ENCODE measurements at regions not wholly inside any gene's neighbourhood (a gene's known extent, or its start where the extent isn't known, plus 50 kb on each side); places are given as distances from the start of the nearest gene placed in this dataset.

DNA sequence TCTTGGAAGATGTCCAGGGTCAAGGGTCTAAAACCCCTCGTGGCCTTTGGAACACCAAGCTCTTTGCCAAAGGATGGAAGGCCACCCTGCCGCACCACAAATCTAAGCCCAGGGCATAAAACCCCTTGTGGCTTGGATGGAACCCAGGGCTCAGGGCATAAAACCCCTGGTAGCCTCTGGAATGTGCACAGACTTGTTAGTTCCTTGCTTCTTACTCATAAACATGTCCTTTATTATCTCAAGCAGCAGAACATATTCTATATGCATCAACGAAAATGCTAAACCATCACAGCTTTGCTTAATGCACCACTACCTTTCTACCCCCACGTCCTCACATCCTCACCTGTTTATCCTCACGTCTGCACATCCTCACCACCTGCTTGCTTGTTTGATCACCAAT lies 998.0 kb downstream of the DSC3 start:
- TF ChIP-seq EP300 (IDR thresholded peaks at IDR 0.05) (no peak), POLR2A (IDR thresholded peaks at IDR 0.05) (no peak)
